GM21367 (cell line): ENCODE measurements at regions not wholly inside any gene's neighbourhood (a gene's known extent, or its start where the extent isn't known, plus 50 kb on each side); places are given as distances from the start of the nearest gene placed in this dataset.

ENCODE experiments used
- ATAC-seq: cut with Tn5 transposase; IDR thresholded peaks from one replicate; pipeline ENCODE4 v1.9.1; 2021; ENCODE audit not compliant: unreplicated experiment

- no peak for ATAC-seq
Measured at GRCh38 chr16:16774389-16774788, 395.4 kb downstream of the NPIPA7 start.

DNA sequence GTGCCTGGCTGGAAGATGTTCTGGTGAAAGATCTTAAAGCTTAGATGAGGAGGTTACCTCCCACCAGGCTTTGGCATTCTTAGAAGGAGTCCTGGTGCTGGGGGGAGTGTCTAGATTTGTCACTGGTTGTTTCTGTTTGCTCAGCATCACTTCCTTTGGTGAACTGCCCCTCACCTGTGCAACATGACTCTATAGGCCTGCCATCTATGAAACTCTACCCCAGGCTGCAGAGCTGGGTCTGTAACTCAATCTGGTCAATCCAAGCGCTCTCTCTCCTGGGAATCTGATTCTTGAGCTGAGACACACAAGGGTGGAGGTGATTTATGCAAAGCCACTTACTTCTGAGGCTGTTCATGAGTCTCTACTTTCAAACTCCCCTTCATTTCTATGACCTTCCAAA lies 399.4 kb downstream of the NPIPA7 start:
- no peak for ATAC-seq

- no peak for ATAC-seq
Measured at GRCh38 chr16:16780588-16780987, 401.6 kb downstream of the NPIPA7 start.

- no peak for ATAC-seq
Measured at GRCh38 chr16:16782153-16782552, 403.2 kb downstream of the NPIPA7 start.

DNA sequence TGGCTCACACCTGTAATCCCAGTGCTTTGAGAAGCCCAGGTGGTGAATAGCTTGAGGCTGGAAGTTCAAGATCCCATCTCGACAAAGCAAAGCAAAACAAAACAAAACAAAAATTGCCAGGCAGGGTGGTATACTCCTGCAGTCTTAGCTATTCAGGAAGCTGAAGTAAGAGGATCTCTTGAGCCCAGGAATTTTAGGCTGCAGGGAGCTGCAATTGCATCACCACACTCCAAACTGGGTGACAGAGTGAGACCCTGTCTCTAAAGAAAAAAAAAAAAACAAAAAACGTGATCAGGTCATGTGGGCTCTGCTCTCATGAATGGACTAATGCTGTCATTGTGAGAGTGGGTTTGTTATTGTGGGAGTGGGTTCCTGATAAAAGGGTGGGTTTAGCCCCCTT lies 409.1 kb downstream of the NPIPA7 start:
- ATAC-seq, result no peak

DNA sequence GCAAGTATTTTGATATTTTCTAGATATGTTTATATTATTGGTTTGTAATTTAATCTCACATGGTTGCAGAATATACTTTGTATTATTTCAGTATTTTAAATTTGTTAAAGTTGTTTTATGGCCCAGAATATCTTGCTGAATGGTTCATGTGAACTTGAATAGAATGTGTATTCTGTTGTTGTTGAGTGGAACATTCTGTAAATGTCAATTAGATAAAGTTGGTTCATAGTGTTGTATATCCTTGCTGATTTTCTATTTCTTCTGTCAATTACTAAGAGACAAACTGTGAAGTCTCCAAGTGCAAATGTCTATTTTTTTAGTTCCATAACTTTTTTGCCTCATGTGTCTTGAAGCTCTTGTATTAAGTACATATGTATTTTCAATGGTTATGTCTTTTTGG lies 411.7 kb downstream of the NPIPA7 start:
- no peak for ATAC-seq

DNA sequence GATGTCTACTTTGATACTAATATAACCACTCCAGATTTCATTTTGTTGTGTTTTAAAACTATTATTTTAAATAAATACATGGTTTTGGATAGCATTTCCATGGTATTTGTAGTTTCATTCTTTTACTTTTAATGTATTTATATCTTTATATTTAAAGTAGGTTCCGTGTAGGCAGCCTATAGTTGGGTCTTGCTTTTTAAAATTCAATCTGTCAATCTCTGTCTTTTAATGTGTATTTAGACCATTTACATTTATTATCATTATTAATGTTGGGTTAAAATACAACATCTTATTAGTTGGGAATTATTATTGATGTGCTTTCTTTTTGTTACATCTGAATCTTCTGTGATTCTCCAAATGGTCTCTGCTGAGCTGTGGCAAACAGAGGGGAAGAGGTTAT lies 412.1 kb downstream of the NPIPA7 start:
- ATAC-seq, result no peak

DNA sequence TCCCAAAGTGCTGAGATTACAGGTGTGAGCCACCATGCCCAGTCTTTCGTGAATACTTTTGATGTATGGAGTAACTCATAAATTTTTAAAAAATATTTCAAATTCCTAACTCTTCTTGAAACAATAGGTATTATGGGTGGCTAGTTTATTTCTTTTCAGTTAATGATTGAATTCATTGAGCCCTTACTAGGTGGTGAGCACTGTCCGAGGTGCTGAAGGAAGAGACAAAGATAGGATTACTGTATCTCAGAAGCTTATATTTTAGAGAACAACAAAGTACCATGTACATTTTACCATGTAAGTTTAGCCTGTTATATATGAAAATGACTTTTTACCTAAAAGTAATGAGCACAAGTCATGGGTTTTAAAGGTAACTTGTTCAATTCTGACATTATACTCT lies 418.3 kb downstream of the NPIPA7 start:
- ATAC-seq, result no peak

GRCh38 chr16:16798504-16798903 lies 419.6 kb downstream of the NPIPA7 start:
- no peak for ATAC-seq

- ATAC-seq, result no peak
Measured at GRCh38 chr16:16805809-16806208, 426.9 kb downstream of the NPIPA7 start.

DNA sequence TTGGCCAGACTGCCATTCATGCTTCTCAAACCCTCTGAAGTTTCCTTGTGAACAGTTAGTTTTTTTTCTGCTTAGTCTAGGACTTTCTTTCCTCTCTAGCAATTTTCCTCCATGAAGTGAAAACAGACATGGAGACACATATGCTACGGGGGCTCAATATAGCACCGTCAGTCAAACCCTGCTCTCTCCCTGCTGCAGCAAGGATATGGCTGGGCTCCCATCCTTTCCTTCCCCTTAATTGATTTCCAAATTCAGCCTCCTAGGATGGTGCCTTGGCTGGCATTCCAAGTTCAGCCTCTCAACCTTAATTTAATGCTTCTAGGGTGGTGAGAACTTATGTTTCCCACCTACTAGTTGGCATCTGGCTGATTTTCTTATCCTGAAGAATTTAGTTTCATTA lies 436.7 kb downstream of the NPIPA7 start:
- ATAC-seq, result no peak

DNA sequence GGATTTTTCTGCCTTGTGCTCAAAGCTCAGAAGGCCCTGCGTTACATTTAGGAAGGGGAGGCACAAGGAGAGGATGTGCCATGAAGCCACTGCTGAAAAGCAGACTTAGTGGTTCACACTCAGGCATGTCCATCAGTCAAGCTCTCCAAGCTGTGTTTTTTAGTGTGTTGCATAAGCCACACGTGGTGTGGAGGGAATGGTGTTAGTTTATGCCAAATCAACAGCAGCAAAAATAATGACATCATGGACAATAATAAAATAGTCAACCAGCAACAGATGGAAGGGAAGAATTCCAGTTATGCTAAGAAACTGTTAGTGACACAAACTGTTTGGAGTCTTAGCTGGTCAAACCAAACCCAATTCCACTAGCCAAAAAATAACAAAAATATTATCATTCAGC lies 438.3 kb downstream of the NPIPA7 start:
- no peak for ATAC-seq

DNA sequence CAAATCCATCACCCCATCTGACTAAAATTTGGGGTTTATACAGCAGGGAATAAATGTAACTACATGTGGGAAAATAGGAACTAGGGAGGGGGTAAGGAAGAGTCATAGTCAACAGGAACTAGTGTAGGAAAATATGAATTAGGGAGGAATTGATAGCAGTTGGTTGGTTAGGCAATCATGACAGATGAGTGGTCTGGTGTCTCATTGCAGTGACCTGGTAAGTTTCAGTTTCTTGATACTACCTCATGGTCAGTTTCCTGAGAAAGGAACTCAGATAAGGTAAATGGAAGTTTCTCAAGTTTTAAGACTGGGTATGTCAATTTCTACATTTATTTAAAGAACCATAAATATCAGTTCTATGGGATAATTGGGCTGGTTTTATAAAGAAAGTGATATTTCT lies 442.3 kb downstream of the NPIPA7 start:
- ATAC-seq, result no peak

DNA sequence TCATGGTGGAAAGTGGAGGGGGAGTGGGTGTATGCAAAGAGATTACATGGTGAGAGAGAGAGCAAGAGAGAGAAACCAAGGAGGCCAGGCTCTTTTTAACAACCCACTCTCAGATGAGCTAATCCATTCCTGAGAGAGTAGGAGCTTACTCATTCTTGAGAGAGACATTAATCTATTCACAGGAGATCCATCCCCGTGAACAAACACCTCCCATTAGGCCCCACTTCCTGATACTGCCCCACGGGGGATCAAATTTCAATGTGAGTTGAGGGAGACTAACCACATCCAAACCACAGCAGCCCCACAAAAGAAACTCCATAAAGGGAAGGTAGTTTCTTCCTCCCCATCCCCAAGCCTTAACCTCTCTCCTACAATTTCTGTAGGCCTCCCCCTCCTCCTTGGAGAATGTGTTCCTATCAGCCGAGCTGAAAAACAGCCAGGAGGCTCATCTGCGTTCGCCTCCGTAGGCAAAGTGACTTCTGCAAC lies 450.0 kb downstream of the NPIPA7 start:
- no peak for ATAC-seq

GRCh38 chr16:16830401-16830800 lies 451.5 kb downstream of the NPIPA7 start:
- ATAC-seq, result no peak

GRCh38 chr16:16830973-16831372 lies 452.0 kb downstream of the NPIPA7 start:
- ATAC-seq, result no peak

- no peak for ATAC-seq
Measured at GRCh38 chr16:16833165-16833564, 454.2 kb downstream of the NPIPA7 start.

GRCh38 chr16:16850274-16850673 lies 471.3 kb downstream of the NPIPA7 start:
- ATAC-seq, result no peak

GRCh38 chr16:16857012-16857411 lies 478.1 kb downstream of the NPIPA7 start:
- no peak for ATAC-seq

- ATAC-seq, result no peak
Measured at GRCh38 chr16:16857603-16858283, 478.8 kb downstream of the NPIPA7 start.

DNA sequence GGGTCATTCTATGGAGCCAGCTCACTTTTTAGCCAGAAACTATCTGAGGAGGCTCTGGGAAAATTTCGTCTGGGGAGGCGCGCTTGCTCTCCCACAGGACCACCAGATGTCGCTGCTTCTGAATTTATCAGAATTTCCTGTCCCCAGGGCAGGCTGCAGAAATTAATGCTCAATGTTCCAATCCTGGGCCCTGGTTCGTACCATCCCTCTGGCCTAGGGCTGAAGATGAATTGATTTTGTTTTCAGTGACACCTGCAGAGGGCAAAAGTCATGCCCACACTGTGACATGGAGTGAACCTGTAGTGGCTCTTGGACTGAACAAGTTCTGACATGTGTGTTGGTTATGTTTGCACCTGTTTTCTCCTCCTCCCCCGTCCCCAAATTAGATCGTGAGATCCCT lies 482.6 kb downstream of the NPIPA7 start:
- no peak for ATAC-seq

DNA sequence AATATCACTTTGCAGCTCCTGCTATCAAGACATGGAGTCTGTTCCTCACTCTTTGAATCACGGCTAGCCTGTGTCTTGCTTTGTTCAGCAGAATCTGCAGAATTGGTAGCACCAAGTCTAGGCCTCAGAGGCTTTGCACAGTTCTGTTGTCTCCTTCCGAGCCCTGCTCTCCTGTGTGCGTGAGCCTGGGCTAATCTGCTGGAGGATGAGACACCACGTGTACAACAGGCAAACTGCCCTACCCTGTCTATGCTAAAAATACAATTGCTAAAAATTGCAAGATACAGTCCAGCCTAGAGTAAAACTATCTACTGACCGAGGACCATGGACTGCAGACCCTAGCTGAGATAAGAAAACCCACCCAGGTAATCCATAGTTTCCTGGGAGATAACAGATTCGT lies 484.7 kb downstream of the NPIPA7 start:
- no peak for ATAC-seq

DNA sequence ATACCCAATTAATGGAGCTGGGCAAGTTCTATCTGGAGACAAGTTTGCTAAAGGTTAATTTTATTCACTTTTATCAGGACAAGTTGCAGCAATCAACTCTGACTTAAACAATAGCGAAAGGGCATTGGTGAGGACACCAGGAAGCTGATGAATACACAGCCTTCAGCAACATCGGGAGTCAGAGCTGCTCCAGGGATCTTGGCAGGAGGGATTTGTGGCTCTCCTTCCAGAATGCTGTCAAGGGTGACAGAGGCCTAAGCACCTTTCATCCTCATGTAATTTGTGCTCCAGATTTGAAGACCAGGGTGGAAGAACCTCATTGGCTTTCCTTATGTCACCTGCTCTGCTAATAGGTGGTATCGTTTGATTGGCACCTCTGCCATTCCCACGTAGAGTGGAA lies 485.6 kb downstream of the NPIPA7 start:
- ATAC-seq, result no peak
